ENCODE measurements at regions not wholly inside any gene's neighbourhood (a gene's known extent, or its start where the extent isn't known, plus 50 kb on each side); places are given as distances from the start of the nearest gene placed in this dataset.

- intact Hi-C loops (cut with micrococcal nuclease) = no loop called here
- Mint-ChIP-seq H3K27me3 (ENCODE audit: low read depth in 3 of 3) (peaks cover 0 to 1% (median 0%) of the 10 kb centered on the region in 3 donors), H3K9me3 (peaks cover 0 to 12% (median 0%) of the 10 kb centered on the region in 7 donors), H3K4me1 (no peaks in the 10 kb centered on the region), H3K36me3 (no peaks in the 10 kb centered on the region), H3K27ac (no peak overlapping the region), H3K4me3 (no peak overlapping the region)
- H3K79me2 ChIP-seq (ENCODE audit: insufficient read depth, low read length) = no peaks in the 10 kb centered on the region
- no peak overlapping the region for H3K9ac ChIP-seq (ENCODE audit: insufficient read depth, low read length, poor library complexity, severe bottlenecking)
- no peak overlapping the region for H3K4me3 ChIP-seq (replicated peaks in 1 of 3; ENCODE audit: low read depth in 2 of 3, low read length in 3 of 3)
- no peaks in the 10 kb centered on the region for H3K9me3 ChIP-seq (replicated peaks in 1 of 2; ENCODE audit: control insufficient read depth in 1 of 2, insufficient read depth in 1 of 2, low read length in 2 of 2)
- no peak for DNase-seq
- no peak overlapping the region for H2AFZ ChIP-seq (ENCODE audit: insufficient read depth, low read depth, low read length, poor library complexity, severe bottlenecking)
- no peaks in the 10 kb centered on the region for H3K4me1 ChIP-seq (ENCODE audit: control insufficient read depth in 1 of 2, insufficient read depth in 2 of 2, low read length in 2 of 2)
- no peak overlapping the region for H3K4me2 ChIP-seq (replicated peaks; ENCODE audit: extremely low read depth, low read length, poor library complexity, severe bottlenecking)
- H3K27me3 ChIP-seq (ENCODE audit: control insufficient read depth in 2 of 2, insufficient read depth in 2 of 2, low read length in 2 of 2) = no peaks in the 10 kb centered on the region
- H4K20me1 ChIP-seq (ENCODE audit: insufficient read depth, low read length) = no peaks in the 10 kb centered on the region
- no peak overlapping the region for H3K27ac ChIP-seq (ENCODE audit: low read depth in 1 of 2, low read length in 2 of 2)
- H3K36me3 ChIP-seq (replicated peaks in 1 of 2; ENCODE audit: control insufficient read depth in 1 of 2, insufficient read depth in 2 of 2, low read length in 2 of 2) = no peaks in the 10 kb centered on the region
- TF ChIP-seq, protein P1, sequence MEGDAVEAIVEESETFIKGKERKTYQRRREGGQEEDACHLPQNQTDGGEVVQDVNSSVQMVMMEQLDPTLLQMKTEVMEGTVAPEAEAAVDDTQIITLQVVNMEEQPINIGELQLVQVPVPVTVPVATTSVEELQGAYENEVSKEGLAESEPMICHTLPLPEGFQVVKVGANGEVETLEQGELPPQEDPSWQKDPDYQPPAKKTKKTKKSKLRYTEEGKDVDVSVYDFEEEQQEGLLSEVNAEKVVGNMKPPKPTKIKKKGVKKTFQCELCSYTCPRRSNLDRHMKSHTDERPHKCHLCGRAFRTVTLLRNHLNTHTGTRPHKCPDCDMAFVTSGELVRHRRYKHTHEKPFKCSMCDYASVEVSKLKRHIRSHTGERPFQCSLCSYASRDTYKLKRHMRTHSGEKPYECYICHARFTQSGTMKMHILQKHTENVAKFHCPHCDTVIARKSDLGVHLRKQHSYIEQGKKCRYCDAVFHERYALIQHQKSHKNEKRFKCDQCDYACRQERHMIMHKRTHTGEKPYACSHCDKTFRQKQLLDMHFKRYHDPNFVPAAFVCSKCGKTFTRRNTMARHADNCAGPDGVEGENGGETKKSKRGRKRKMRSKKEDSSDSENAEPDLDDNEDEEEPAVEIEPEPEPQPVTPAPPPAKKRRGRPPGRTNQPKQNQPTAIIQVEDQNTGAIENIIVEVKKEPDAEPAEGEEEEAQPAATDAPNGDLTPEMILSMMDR (IDR thresholded peaks at IDR 0.05) = no peak
- 86% methylated on average over 1 of the region's 1 CpG for WGBS (ENCODE audit: insufficient coverage)
These were observed 856.4 kb upstream of the LRRC4C start for GRCh38 chr11:42315846-42316245.

- no peaks in the 10 kb centered on the region for H3K79me2 ChIP-seq (ENCODE audit: insufficient read depth, low read length)
- H3K4me1 Mint-ChIP-seq = no peaks in the 10 kb centered on the region
- no peak overlapping the region for H3K9ac ChIP-seq (ENCODE audit: insufficient read depth, low read length, poor library complexity, severe bottlenecking)
- no peaks in the 10 kb centered on the region for H3K27me3 Mint-ChIP-seq (ENCODE audit: low read depth in 3 of 3)
- intact Hi-C loops (cut with micrococcal nuclease) = no loop called here
- H3K4me3 Mint-ChIP-seq = no peak overlapping the region
- no peaks in the 10 kb centered on the region for H3K4me1 ChIP-seq (ENCODE audit: control insufficient read depth in 1 of 2, insufficient read depth in 2 of 2, low read length in 2 of 2)
- TF ChIP-seq, protein P1 (IDR thresholded peaks at IDR 0.05) = no peak
- no peak for DNase-seq
- no peak overlapping the region for H3K4me3 ChIP-seq (replicated peaks in 1 of 3; ENCODE audit: low read depth in 2 of 3, low read length in 3 of 3)
- no peaks in the 10 kb centered on the region for H4K20me1 ChIP-seq (ENCODE audit: insufficient read depth, low read length)
- H3K9me3 ChIP-seq (replicated peaks in 1 of 2; ENCODE audit: control insufficient read depth in 1 of 2, insufficient read depth in 1 of 2, low read length in 2 of 2) = no peaks in the 10 kb centered on the region
- no peaks in the 10 kb centered on the region for H3K27me3 ChIP-seq (ENCODE audit: control insufficient read depth in 2 of 2, insufficient read depth in 2 of 2, low read length in 2 of 2)
- H3K9me3 Mint-ChIP-seq = peaks cover 0 to 10% (median 0%) of the 10 kb centered on the region in 7 donors
- no peak overlapping the region for H3K27ac Mint-ChIP-seq
- H2AFZ ChIP-seq (ENCODE audit: insufficient read depth, low read depth, low read length, poor library complexity, severe bottlenecking) = no peak overlapping the region
- H3K4me2 ChIP-seq (replicated peaks; ENCODE audit: extremely low read depth, low read length, poor library complexity, severe bottlenecking) = no peak overlapping the region
- H3K36me3 Mint-ChIP-seq = no peaks in the 10 kb centered on the region
- no peak overlapping the region for H3K27ac ChIP-seq (ENCODE audit: low read depth in 1 of 2, low read length in 2 of 2)
- H3K36me3 ChIP-seq (replicated peaks in 1 of 2; ENCODE audit: control insufficient read depth in 1 of 2, insufficient read depth in 2 of 2, low read length in 2 of 2) = no peaks in the 10 kb centered on the region
These were observed 860.5 kb upstream of the LRRC4C start for GRCh38 chr11:42319921-42320320.
